ENCODE measurements at regions not wholly inside any gene's neighbourhood (a gene's known extent, or its start where the extent isn't known, plus 50 kb on each side); places are given as distances from the start of the nearest gene placed in this dataset.

DNA sequence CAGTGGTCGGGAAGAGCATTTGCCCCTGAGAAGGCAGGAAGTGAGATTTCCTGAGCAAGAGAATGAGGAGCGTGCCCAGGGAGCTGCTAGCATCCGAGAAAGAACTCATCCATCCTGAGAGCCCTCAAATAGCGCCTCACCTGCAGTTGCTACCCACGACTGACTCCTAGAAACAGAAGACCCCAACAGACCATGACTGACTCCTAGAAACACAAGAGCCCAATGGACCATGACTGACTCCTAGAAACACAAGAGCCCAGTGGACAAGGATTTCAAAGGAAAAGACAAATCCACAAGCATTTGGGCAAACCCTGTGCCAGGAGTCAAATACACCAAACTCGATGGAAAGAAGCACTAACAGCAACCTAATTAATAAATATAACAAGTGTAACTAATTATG is 575.2 kb upstream of the FRG1 start:
- TF ChIP-seq POLR2A (IDR thresholded peaks at IDR 0.05; ENCODE audit: low read depth, low read length) = no peak
- TF ChIP-seq POLR2AphosphoS5 (IDR thresholded peaks at IDR 0.05; ENCODE audit: low read depth, low read length) = no peak

Measured in GM12892 (cell line).